GM13977 (cell line): ENCODE measurements at regions not wholly inside any gene's neighbourhood (a gene's known extent, or its start where the extent isn't known, plus 50 kb on each side); places are given as distances from the start of the nearest gene placed in this dataset.

Experiments
- DNase-seq: peaks from one replicate; pipeline ENCODE4 v3.0.0; 2012; ENCODE audit warnings: low spot score
- in situ Hi-C: fragments of 300-500 bp; cut with MboI; formaldehyde crosslinking; loops from one replicate; pipeline ENCODE4 v1.12.0; 2022; ENCODE audit warnings: low sequenced_read_pairs, low pct_unique_long_range_greater_than_20kb, mixed read lengths, inconsistent platforms; ENCODE audit not compliant: unreplicated experiment
- TF ChIP-seq, protein P1 (sequence below): IDR thresholded peaks from 2 replicates; pipeline ENCODE4 v1.5.1; 2012; ENCODE audit warnings: mild to moderate bottlenecking, control low read depth; ENCODE audit not compliant: insufficient read depth; ENCODE audit errors: extremely low read depth, missing control alignments

DNA sequence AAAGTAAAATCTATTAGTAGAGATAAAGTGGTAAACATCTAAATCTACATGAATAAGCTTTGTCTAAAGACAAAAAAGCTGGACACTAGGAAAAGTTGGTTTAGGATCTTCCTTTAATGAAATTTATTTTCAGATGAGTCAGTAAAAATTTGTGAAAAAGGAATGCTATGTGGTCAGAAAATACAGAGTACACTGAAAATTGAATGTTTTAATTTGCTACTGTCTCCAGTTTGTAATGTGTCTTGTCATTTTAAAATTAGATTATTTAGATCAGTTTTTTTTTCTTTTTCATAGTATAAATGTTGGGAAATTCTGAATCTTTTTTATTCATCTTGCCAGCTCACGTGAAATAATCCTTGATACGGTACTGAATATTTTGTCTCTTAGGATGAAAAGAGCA is 56.9 kb downstream of the SLITRK6 start:
- in situ Hi-C loops, result no loop called here
- no peak for DNase-seq
- TF ChIP-seq, protein P1, sequence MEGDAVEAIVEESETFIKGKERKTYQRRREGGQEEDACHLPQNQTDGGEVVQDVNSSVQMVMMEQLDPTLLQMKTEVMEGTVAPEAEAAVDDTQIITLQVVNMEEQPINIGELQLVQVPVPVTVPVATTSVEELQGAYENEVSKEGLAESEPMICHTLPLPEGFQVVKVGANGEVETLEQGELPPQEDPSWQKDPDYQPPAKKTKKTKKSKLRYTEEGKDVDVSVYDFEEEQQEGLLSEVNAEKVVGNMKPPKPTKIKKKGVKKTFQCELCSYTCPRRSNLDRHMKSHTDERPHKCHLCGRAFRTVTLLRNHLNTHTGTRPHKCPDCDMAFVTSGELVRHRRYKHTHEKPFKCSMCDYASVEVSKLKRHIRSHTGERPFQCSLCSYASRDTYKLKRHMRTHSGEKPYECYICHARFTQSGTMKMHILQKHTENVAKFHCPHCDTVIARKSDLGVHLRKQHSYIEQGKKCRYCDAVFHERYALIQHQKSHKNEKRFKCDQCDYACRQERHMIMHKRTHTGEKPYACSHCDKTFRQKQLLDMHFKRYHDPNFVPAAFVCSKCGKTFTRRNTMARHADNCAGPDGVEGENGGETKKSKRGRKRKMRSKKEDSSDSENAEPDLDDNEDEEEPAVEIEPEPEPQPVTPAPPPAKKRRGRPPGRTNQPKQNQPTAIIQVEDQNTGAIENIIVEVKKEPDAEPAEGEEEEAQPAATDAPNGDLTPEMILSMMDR, result no peak

DNA sequence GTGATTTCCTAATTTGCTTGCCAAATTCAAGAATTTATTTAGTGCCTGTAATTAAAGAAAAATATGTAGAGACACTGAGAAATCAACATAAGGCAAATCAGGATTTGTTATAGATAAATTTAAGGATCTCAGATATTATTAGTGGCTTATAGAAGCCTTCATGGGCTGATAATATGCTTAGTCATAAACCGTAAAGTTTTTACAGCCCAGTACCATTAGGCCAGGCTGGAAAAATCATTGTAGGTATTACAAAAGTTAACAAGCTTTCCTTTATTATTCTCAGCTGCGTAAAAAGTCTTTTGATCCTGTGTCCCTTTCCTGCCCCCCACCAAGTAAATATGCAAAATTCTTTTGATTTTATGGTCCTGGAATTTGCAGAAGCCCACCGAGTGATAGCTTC is 58.2 kb downstream of the SLITRK6 start:
- no peak for DNase-seq
- in situ Hi-C loops, result no loop called here
- TF ChIP-seq, protein P1, result no peak

DNA sequence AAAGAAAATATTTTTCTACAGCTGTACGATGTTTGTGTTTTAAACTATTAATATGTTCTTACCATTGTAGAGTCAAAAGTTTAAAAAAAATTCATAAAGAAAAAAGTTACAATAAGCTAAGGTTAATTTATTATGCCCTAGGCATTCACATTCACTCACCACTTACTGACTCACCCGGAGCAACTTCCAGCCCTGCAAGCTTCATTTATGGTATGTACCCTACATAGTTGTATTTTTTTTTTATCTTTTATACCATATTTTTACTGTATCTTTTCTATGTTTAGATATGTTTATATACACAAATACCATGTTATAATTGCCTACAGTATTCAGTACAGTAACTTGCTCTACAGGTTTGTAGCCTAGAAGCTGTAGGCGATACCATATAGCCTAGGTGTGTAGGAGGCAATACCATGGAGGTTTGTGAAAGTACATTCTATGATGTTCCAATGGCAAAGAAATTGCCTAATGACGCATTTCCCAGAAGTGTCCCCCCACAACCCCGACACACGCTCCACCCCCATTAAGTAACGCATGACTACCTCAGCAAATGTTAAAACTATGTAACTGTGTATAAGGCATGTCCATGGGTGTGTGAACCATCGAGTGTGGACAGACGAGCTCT is 60.4 kb downstream of the SLITRK6 start:
- TF ChIP-seq, protein P1, result no peak
- DNase-seq, result no peak
- in situ Hi-C loops, result no loop called here

GRCh38 chr13:85737952-85738351 is 61.3 kb downstream of the SLITRK6 start:
- in situ Hi-C loops, result no loop called here
- DNase-seq, result no peak
- TF ChIP-seq, protein P1, result no peak

- TF ChIP-seq, protein P1, result no peak
- in situ Hi-C loops, result no loop called here
- DNase-seq, result no peak
Measured at GRCh38 chr13:85729296-85729695, 69.9 kb downstream of the SLITRK6 start.

GRCh38 chr13:85728811-85729210 is 70.4 kb downstream of the SLITRK6 start:
- TF ChIP-seq, protein P1, result no peak
- no peak for DNase-seq
- in situ Hi-C loops, result no loop called here
